ENCODE measurements at regions not wholly inside any gene's neighbourhood (a gene's known extent, or its start where the extent isn't known, plus 50 kb on each side); places are given as distances from the start of the nearest gene placed in this dataset.

DNA sequence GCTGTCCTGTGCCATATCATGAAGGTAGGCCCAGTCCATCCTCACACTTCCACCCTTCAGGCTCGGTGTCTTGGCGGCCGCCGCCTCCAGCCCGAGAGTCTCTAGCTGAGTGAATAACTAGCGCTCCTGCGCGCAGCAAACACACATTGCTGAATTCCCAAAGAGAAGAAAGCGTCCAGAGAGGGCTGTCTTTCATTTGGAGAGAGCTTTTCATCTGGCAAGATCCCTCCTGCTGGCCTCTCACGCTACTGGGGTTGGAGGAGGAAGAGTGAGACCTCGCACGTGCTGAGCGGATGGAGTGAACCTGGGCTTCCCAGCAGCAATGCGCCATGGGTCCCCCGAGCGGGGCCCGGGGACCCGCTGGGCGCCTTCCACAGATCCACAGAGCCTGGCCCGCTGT is 73.2 kb downstream of the NCR2 start:
- TF ChIP-seq, protein P1, sequence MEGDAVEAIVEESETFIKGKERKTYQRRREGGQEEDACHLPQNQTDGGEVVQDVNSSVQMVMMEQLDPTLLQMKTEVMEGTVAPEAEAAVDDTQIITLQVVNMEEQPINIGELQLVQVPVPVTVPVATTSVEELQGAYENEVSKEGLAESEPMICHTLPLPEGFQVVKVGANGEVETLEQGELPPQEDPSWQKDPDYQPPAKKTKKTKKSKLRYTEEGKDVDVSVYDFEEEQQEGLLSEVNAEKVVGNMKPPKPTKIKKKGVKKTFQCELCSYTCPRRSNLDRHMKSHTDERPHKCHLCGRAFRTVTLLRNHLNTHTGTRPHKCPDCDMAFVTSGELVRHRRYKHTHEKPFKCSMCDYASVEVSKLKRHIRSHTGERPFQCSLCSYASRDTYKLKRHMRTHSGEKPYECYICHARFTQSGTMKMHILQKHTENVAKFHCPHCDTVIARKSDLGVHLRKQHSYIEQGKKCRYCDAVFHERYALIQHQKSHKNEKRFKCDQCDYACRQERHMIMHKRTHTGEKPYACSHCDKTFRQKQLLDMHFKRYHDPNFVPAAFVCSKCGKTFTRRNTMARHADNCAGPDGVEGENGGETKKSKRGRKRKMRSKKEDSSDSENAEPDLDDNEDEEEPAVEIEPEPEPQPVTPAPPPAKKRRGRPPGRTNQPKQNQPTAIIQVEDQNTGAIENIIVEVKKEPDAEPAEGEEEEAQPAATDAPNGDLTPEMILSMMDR (IDR thresholded peaks at IDR 0.05; ENCODE audit: low read depth, low read length), result no peak
- TF ChIP-seq EZH2phosphoT487 (IDR thresholded peaks at IDR 0.05; ENCODE audit: low read depth), result no peak

Measured in OCI-LY3 (cell line).